ENCODE measurements at regions not wholly inside any gene's neighbourhood (a gene's known extent, or its start where the extent isn't known, plus 50 kb on each side); places are given as distances from the start of the nearest gene placed in this dataset.

- Histone ChIP-seq H2AFZ (ENCODE audit: low read length) (no peak overlapping the region), H3K79me2 (ENCODE audit: insufficient read depth, low read length) (no peaks in the 10 kb centered on the region), H3K9ac (ENCODE audit: insufficient read depth, low read depth, low read length) (no peak overlapping the region), H3K27me3 (ENCODE audit: control insufficient read depth in 1 of 2, insufficient read depth in 2 of 2, low read length in 2 of 2) (peaks cover 0 to 5% of the 10 kb centered on the region in 2 experiments; a peak in 1 of 5 replicates), H3K27ac (ENCODE audit: extremely low read length, insufficient read depth, low read length) (no peak overlapping the region), H3K36me3 (replicated peaks in 1 of 2; ENCODE audit: control insufficient read depth in 1 of 2, insufficient read depth in 2 of 2, low read length in 2 of 2) (no peaks in the 10 kb centered on the region), H3K4me2 (ENCODE audit: low read depth, low read length) (no peak overlapping the region), H3K9me3 (ENCODE audit: low read length) (no peaks in the 10 kb centered on the region), H4K20me1 (ENCODE audit: insufficient read depth, low read length) (no peaks in the 10 kb centered on the region), H3K4me3 (replicated peaks in 1 of 3; ENCODE audit: insufficient read depth in 1 of 3, low read depth in 2 of 3, low read length in 3 of 3) (no peak overlapping the region), H3K4me1 (ENCODE audit: insufficient read depth, low read length) (no peaks in the 10 kb centered on the region)
- no TSS peak for BruUV-seq (replicated peaks)
- 19% methylated on average over 5 of the region's 5 CpGs for WGBS (ENCODE audit: low lambda C conversion rate)
- intact Hi-C loops (cut with micrococcal nuclease; ENCODE audit: unreplicated experiment) (no loop called here), in situ Hi-C loops (cut with HindIII; ENCODE audit: extremely low pct_ligation_motif_present, low pct_unique_long_range_greater_than_20kb) (no loop called here)
- ChIA-PET CTCF (ENCODE audit: low intra/inter-chr PET ratio, low total read pairs) (no interaction called here), POLR2A (no interaction called here)
- ATAC-seq = no peak
- TF ChIP-seq PTBP1 (IDR thresholded peaks at IDR 0.05; ENCODE audit: low read depth, low read length, poor library complexity, severe bottlenecking) (no peak), ZNF598 (CRISPR knock-in tag; IDR thresholded peaks at IDR 0.05; ENCODE audit: borderline replicate concordance) (no peak), DPF2 (CRISPR knock-in tag; IDR thresholded peaks at IDR 0.05; ENCODE audit: borderline replicate concordance, low read depth) (no peak), RBM39 (IDR thresholded peaks at IDR 0.05; ENCODE audit: low read depth, low read length, poor library complexity, severe bottlenecking) (no peak)
- TF ChIP-seq, protein P1, sequence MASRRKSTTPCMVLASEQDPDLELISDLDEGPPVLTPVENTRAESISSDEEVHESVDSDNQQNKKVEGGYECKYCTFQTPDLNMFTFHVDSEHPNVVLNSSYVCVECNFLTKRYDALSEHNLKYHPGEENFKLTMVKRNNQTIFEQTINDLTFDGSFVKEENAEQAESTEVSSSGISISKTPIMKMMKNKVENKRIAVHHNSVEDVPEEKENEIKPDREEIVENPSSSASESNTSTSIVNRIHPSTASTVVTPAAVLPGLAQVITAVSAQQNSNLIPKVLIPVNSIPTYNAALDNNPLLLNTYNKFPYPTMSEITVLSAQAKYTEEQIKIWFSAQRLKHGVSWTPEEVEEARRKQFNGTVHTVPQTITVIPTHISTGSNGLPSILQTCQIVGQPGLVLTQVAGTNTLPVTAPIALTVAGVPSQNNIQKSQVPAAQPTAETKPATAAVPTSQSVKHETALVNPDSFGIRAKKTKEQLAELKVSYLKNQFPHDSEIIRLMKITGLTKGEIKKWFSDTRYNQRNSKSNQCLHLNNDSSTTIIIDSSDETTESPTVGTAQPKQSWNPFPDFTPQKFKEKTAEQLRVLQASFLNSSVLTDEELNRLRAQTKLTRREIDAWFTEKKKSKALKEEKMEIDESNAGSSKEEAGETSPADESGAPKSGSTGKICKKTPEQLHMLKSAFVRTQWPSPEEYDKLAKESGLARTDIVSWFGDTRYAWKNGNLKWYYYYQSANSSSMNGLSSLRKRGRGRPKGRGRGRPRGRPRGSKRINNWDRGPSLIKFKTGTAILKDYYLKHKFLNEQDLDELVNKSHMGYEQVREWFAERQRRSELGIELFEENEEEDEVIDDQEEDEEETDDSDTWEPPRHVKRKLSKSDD (CRISPR knock-in tag; IDR thresholded peaks at IDR 0.05; ENCODE audit: low read depth) = no peak
- TF ChIP-seq, protein P2, sequence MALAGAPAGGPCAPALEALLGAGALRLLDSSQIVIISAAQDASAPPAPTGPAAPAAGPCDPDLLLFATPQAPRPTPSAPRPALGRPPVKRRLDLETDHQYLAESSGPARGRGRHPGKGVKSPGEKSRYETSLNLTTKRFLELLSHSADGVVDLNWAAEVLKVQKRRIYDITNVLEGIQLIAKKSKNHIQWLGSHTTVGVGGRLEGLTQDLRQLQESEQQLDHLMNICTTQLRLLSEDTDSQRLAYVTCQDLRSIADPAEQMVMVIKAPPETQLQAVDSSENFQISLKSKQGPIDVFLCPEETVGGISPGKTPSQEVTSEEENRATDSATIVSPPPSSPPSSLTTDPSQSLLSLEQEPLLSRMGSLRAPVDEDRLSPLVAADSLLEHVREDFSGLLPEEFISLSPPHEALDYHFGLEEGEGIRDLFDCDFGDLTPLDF (CRISPR knock-in tag; IDR thresholded peaks at IDR 0.05) = no peak
- DNase-seq (ENCODE audit: low spot score) = no peak
- FAIRE-seq = no peak
These were observed 253.3 kb upstream of the JAG1 start for GRCh38 chr20:10927011-10927583.
